NB4 (cell line): ENCODE measurements at regions not wholly inside any gene's neighbourhood (a gene's known extent, or its start where the extent isn't known, plus 50 kb on each side); places are given as distances from the start of the nearest gene placed in this dataset.

ENCODE experiments used
- POLR2A ChIP-seq: IDR thresholded peaks from 2 replicates; pipeline ENCODE4 v1.6.1; 2011; ENCODE audit warnings: mild to moderate bottlenecking; ENCODE audit not compliant: insufficient read length; ENCODE audit errors: extremely low read depth
- TF ChIP-seq, protein P1 (sequence below): IDR thresholded peaks from one replicate; pipeline ENCODE4 v1.5.1; 2012; ENCODE audit warnings: low read depth, low read length
- TF ChIP-seq, protein P2 (sequence below): IDR thresholded peaks from 2 replicates; pipeline ENCODE4 v1.6.1; 2011; ENCODE audit warnings: low read depth, low read length

GRCh38 chrX:128717635-128718578 is 665.7 kb upstream of the ACTRT1 start:
- TF ChIP-seq, protein P1, sequence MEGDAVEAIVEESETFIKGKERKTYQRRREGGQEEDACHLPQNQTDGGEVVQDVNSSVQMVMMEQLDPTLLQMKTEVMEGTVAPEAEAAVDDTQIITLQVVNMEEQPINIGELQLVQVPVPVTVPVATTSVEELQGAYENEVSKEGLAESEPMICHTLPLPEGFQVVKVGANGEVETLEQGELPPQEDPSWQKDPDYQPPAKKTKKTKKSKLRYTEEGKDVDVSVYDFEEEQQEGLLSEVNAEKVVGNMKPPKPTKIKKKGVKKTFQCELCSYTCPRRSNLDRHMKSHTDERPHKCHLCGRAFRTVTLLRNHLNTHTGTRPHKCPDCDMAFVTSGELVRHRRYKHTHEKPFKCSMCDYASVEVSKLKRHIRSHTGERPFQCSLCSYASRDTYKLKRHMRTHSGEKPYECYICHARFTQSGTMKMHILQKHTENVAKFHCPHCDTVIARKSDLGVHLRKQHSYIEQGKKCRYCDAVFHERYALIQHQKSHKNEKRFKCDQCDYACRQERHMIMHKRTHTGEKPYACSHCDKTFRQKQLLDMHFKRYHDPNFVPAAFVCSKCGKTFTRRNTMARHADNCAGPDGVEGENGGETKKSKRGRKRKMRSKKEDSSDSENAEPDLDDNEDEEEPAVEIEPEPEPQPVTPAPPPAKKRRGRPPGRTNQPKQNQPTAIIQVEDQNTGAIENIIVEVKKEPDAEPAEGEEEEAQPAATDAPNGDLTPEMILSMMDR: no peak
- TF ChIP-seq, protein P2, sequence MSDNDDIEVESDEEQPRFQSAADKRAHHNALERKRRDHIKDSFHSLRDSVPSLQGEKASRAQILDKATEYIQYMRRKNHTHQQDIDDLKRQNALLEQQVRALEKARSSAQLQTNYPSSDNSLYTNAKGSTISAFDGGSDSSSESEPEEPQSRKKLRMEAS: no peak
- no peak for TF ChIP-seq POLR2A
